OCI-LY3 (cell line): ENCODE measurements at regions not wholly inside any gene's neighbourhood (a gene's known extent, or its start where the extent isn't known, plus 50 kb on each side); places are given as distances from the start of the nearest gene placed in this dataset.

ENCODE experiments used
- CTCF ChIP-seq: fragments of 200-600, 300-600 bp; sonication (generic); IDR thresholded peaks from 2 replicates; pipeline ENCODE4 v1.5.1; 2014; ENCODE audit warnings: antibody characterized with exemption, low read length, low read depth
- EZH2phosphoT487 ChIP-seq: fragments of 200-600 bp; shearing (Covaris generic); IDR thresholded peaks from 2 replicates; pipeline ENCODE4 v1.6.1; 2018; ENCODE audit warnings: antibody characterized with exemption, mixed run types, low read depth

DNA sequence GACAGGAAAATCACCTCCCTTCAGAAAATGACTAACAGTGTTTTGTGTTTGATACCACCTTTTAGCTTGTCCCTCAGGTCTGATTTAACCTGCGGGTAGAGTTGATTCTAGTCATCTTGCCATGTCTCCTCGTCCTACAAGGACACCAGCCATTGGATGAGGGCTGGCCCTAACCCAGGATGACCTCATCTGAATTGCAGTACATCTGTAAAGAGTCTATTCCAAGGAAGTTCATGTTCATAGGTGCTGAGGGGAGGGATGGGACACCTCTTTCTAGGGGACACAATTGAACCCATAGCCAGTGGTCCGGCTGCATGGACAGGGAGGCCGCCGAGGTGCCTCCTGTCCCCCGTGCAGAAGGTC is 52.0 kb upstream of the DACT2 start:
- TF ChIP-seq CTCF, result no peak
- TF ChIP-seq EZH2phosphoT487, result no peak
